LNCaP clone FGC (cell line): ENCODE measurements at regions not wholly inside any gene's neighbourhood (a gene's known extent, or its start where the extent isn't known, plus 50 kb on each side); places are given as distances from the start of the nearest gene placed in this dataset.
"Not testable (repeated sequence)": the region's sequence is repeated elsewhere in the genome, so short reads cannot be mapped to it uniquely, and the experiment has no call there.

Source experiments
- DNase-seq: peaks from one replicate; pipeline ENCODE4 v3.0.0-alpha.2; 2011; ENCODE audit warnings: low read depth
- H3K4me3 ChIP-seq: 2 replicates; pipeline ENCODE4 v1.5.1; 2011; ENCODE audit warnings: mild to moderate bottlenecking, low read depth, low read length, control low read depth
- TF ChIP-seq, protein P1 (sequence below): IDR thresholded peaks from 2 replicates; pipeline ENCODE4 v1.5.1; 2012; ENCODE audit warnings: mild to moderate bottlenecking; ENCODE audit not compliant: control insufficient read depth, insufficient read depth; ENCODE audit errors: extremely low read depth

DNA sequence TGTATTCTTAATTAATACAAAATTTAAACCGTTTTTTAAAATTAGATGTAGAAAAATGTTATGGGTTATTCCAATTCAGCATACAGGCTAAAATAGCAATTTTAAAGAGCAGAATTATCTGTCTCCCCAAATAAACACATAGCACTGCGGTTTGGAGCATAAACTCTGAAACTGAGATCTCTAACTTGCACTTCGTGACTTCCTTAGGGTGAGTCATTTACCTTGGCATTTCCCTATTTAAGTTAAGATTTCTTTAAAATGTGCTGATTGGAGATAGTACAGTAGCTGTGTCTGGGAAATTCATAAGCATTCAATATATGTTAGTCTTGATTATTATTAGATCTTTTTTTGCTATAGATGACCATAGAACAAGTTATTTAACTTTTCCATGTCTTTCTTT, 143.8 kb downstream of the KDM5D start:
- H3K4me3 ChIP-seq: no peak overlapping the region
- no peak for DNase-seq
- TF ChIP-seq, protein P1, sequence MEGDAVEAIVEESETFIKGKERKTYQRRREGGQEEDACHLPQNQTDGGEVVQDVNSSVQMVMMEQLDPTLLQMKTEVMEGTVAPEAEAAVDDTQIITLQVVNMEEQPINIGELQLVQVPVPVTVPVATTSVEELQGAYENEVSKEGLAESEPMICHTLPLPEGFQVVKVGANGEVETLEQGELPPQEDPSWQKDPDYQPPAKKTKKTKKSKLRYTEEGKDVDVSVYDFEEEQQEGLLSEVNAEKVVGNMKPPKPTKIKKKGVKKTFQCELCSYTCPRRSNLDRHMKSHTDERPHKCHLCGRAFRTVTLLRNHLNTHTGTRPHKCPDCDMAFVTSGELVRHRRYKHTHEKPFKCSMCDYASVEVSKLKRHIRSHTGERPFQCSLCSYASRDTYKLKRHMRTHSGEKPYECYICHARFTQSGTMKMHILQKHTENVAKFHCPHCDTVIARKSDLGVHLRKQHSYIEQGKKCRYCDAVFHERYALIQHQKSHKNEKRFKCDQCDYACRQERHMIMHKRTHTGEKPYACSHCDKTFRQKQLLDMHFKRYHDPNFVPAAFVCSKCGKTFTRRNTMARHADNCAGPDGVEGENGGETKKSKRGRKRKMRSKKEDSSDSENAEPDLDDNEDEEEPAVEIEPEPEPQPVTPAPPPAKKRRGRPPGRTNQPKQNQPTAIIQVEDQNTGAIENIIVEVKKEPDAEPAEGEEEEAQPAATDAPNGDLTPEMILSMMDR: no peak

DNA sequence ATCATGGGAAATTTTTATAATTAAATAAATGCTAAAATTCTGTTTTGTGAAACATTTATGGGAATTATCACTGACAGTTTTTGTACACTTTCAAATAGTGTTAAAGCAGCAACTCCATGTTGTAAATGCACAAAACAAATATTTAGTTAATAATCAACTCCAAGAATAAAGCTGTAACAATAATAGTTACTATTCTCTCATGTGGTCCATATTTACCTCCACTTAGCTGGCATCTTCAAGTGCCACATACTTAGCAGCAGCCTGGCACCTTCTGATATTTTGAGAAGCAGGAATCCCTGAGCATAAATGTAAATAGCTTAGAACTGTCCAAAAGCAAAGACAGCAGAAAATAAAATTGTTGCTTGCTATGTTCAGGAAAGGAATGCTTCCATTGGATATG, 154.3 kb downstream of the KDM5D start:
- no peak overlapping the region for H3K4me3 ChIP-seq
- DNase-seq: no peak
- TF ChIP-seq, protein P1: no peak

DNA sequence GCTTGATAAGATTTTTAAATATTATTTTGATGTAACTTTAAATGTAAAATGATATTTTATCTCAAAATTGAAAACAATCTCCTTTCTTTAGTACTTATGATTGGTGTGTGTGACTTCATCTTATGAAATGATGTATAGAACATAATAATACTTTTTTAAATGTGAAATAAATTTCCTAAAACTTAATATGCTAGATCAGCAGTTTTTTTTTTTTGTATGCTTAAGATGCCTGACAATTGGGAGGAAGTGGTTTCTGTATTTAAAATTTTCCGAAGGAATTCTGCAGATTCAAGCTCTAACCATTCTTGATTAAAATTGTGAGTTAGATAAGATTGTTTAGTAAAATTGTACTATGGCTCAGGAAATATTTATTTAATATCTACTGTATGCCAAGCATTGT, 154.9 kb downstream of the KDM5D start:
- no peak overlapping the region for H3K4me3 ChIP-seq
- no peak for DNase-seq
- TF ChIP-seq, protein P1: no peak

DNA sequence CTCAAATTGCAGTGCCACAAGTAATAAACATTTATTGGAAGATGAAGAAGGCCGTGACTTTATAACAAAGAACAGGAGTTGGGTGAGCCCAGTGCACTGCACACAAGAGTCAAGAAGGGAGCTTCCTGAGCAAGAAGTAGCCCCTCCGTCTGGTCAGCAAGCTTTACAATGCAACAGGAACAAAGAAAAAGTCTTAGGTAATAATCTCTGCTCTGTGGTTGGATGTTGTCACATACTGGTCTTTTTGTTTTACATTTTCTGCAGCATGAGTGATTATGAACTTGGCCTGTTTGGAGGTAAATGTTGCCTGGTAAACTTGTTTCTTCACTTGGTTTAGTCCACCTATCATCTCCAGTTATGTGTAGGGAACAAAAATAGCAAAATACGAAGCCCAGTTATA, 157.2 kb downstream of the KDM5D start:
- no peak overlapping the region for H3K4me3 ChIP-seq
- TF ChIP-seq, protein P1: no peak
- DNase-seq: no peak

DNA sequence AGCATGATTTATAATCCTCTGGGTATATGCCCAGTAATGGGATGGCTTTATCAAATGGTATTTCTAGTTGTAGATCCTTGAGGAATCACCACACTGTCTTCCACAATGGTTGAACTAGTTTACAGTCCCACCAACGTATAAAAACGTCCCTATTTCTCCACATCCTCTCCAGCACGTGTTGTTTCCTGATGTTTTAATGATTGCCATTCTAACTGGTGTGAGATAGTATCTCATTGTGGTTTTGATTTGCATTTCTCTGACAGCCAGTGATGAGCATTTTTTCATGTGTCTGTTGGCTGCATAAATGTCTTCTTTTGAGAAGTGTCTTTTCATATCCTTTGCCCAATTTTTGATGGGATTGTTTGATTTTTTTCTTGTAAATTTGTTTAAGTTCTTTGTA, 163.5 kb downstream of the KDM5D start:
- DNase-seq, H3K4me3 ChIP-seq: not testable (repeated sequence)

DNA sequence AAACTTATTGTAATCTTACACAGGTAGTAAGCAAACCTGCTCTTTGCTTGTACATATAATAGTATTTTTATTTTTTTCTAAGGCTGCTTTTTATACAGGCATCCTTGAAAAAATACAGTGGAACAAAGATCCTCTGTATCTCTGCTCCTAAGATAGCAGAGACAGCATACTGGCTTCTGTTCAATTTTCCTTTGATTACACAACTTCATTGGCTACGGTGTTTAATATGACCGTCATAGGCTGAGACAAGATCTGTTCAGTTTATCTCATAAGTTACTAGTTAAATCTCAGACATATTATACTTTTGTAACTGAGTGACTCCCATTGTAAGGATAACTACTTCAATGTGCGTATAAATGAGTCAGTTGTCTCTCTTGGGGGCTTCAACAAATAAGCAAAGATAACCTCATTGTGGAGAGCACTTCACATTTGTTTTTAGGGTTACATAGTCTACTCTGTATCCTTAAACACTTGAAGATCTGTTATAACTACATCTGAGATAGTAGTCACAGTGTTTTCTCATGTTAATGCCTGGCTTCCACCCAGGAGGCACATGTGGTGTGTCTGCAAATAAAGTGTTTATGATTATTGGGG, 166.1 kb downstream of the KDM5D start:
- no peak overlapping the region for H3K4me3 ChIP-seq
- TF ChIP-seq, protein P1: no peak
- no peak for DNase-seq

DNA sequence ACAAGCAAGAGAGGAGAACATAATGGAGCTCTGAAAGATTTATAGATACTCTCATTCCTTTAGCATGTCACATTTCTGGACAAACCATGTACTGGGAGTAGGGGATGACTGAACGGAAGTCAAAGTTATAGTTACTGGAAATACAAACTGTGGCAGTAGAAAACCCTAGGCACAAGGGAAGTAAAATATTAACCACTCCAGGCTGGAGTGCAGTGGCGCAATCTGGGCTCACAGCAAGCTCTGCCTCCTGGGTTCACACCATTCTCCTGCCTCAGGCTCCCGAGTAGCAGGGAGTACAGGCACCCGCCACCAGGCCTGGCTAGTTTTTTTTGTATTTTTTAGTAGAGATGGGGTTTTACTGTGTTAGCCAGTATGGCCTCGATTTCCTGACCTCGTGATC, 167.3 kb downstream of the KDM5D start:
- no peak for DNase-seq
- no peak overlapping the region for H3K4me3 ChIP-seq
- TF ChIP-seq, protein P1: no peak
